Activated naive CD8-positive, alpha-beta T cell treated with anti-CD3 and anti-CD28 coated beads, Interleukin-2, amount 50 U/mL, for 16 hours (primary cell): ENCODE measurements at regions not wholly inside any gene's neighbourhood (a gene's known extent, or its start where the extent isn't known, plus 50 kb on each side); places are given as distances from the start of the nearest gene placed in this dataset.

ENCODE experiments used
- DNase-seq: peaks from one replicate; pipeline ENCODE4 v3.0.0-alpha.2; 2020; ENCODE audit warnings: low read depth, low spot score

DNA sequence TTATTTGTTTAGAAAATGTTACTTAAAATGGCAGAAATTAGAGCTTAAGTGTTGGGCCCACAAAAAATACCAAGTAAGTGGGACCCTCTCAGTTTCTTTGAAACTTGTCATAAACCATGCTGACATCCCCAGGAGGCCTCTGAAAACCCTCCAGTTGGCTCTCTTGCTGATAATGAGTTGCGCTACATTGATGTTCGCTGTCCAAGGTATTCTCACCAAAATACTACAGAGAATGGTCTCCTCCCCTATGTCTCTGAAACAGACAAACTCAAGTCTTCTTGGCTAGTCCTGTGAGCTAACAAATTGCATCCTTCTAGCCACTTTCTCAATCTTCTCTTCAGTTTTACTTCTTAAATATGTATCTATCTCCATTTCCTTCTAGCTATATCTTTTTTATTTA, 669.4 kb downstream of the IRS1 start:
- no peak for DNase-seq

GRCh38 chr2:226127682-226128081, 671.9 kb downstream of the IRS1 start:
- no peak for DNase-seq

DNA sequence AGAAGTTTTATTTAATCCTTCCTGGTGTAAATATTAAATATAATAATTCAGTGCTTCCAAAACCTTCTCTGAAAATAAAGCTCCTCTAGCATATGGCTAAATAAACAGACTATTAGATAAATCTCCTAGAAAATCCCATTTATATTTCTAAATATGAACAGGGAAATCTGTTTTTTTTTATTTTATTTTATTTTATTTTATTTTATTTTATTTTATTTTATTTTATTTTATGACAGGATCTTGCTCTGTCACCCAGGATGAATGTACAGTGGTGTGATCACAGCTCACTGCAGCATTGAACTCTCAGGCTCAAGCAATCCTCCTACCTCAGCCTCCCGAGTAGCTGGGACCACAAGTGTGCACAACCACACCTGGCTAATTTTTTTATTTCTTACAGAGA, 673.5 kb downstream of the IRS1 start:
- no peak for DNase-seq

- DNase-seq, result no peak
These were observed 674.3 kb downstream of the IRS1 start for GRCh38 chr2:226125176-226125883.

GRCh38 chr2:226124548-226125011, 675.0 kb downstream of the IRS1 start:
- DNase-seq, result no peak

DNA sequence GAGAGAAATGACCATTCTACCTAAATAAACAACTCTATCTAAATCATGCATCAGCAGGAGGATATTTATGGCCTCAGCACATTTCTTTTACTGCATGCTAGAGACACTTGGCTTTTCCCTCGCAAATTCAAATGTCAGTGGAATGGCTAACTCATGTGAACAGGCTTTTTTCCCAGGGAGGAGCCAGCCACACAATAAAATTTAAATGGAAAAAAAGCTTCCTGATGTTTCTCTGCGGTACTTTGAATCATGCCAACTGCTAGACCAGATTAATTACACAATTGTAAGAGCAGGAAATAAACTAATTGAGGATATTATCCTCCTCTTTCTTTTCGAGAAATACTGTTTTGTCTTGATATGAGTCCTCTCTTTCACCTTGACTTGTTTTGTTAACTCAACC, 676.3 kb downstream of the IRS1 start:
- no peak for DNase-seq

DNA sequence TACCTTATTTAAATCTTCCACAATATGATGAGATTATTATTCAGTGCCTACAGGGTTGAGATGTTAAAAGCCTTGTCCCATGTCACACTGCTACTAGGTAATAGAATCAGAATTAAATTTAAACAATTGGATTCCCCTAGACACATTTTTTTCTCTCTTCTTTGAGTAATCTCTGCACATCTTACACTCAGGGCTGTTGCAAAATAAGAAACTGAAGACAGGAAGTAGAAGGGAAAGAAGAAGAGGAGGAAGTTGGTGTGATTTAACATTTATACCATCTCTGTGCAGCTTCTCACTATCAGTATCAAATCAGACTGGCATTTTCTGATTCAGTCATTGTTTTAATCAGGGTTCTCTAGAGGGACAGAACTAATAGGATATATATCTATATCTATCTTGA, 677.6 kb downstream of the IRS1 start:
- DNase-seq, result no peak

- DNase-seq, result no peak
These were observed 678.4 kb downstream of the IRS1 start for GRCh38 chr2:226121046-226121738.

- no peak for DNase-seq
These were observed 680.9 kb downstream of the IRS1 start for GRCh38 chr2:226118471-226119429.

DNA sequence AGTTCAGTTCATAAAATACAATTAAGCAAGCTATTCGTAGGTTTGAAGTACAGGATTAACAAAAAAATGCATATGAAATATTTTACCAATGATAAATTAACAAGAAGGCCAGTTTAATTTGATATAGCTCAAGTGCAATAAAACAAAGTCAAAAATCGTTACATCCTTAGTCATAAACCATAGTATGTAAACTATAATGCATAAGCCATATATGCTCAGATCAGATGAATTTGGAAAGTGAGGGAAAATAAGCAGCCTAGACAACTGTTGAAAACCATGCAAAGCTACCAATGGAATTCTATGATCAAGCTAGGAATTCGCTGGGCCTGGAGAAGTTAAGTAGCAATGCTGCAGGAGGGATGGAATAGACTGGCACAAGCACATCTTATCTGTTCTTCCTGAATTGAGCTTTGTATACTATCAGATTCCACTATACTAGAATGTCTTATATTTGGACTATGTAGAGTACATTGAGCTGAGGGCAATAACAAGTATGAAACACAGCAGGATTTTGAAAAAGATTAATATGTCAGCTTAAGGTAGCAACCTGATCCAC, 682.0 kb downstream of the IRS1 start:
- DNase-seq, result no peak

- DNase-seq, result no peak
These were observed 683.3 kb downstream of the IRS1 start for GRCh38 chr2:226116346-226116745.

GRCh38 chr2:226115832-226116200, 683.8 kb downstream of the IRS1 start:
- DNase-seq, result no peak

DNA sequence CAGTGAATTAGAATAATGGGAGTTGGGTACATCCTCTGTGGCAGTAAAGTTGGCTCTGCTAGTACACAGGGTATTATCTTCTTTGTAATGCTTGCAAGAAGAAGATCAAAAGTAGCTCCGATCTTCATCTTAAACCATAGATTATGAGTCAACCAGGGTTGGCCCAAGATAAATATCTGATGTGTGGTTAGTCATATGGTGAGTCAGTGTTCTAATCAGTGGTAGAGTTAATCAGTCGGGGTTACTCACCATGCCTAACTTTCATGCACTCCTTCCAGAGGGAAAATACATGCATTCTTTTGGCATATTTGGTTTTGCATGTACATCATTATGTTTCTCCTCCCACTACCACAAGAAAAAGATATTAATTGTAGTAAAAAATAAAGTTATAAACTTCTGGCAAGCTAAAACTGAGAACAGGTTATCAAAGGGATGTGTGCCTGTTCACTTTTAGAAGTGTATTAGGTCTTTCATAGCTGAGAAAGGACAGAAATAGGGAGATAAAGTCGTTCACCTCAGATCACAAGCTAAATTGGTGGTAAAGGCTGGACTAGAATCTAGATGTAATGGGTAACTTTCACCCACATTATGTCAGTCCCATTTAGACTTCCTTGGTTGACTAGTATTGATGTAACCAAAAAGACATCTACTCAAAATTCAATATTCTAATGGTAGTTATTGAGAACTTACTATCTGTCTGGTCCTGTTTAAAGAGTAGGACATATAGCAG, 684.4 kb downstream of the IRS1 start:
- no peak for DNase-seq

DNA sequence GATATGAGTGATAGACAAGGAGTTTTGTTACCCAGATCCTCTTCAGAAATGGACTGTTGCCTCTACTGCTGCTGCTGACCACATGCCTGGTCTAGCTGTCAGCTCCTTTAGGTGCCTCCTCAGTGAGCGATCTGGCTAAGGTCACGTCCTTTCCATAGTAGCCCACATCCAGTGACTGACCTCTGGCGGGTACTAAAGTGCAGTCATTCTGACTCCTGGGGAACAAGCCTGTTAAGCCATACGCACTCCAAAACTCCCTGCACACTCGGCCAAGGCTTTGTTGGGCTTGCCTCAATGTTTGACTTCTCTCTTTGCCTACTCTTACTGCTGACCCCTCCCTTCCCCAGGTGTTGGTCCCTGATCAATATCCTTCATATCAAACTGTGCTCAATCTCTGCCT, 685.2 kb downstream of the IRS1 start:
- no peak for DNase-seq

DNA sequence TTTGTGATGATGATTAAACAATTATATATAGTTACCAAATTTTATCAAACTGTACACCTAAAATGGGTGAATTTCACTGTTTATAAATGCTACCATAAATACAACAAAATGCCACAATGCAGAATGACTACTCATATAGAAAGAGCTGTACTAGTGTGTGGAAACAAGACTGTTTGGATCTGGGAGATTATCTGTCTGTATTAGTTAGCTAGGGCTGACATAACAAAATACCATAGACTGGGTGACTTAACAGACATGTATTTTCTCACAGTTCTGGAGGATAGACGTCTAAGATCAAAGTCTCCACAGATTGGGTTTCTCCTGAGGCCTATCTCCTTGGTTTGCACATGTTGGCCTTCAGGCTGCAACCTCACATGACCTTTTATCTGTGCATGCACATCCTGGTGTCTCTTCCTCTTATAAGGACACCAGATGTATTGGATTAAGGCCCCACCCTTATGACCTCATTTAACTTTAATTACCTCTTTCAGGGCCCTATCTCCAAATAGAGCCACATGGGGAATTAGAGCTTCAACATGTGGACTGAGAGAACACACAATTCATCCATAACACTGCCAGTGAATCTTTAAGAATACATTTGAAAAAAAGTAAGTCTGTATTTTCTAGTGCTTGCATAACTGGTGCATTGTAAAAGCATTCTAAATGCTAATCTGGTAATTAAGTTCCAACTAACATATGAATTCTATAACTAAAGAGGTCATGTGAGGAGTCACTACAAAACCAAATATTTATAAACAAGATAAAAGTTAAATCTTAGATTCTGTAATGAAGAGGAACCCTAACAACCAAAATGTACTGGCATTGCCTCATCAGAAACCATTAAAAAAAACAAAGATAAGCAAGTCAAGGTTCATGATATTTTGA, 699.6 kb downstream of the NYAP2 start:
- no peak for DNase-seq

GRCh38 chr2:226095058-226095457, 695.5 kb downstream of the NYAP2 start:
- no peak for DNase-seq

DNA sequence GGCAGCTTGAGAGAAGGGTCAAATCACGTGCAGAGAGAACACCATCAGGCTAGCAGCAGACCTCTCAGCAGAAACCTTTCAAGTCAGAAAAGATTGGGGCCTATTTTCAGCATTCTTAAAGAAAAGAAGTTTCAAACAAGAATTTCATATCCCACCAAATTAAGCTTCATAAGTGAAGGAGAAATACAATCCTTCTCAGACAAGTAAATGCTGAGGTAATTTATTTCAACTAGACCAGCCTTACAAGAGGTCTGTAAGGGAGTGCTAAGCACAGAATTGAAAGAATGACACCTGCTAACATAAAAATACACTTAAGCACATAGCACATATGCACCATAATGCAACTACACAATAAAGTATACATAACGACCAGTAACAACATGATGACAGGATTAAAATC, 693.9 kb downstream of the NYAP2 start:
- no peak for DNase-seq

DNA sequence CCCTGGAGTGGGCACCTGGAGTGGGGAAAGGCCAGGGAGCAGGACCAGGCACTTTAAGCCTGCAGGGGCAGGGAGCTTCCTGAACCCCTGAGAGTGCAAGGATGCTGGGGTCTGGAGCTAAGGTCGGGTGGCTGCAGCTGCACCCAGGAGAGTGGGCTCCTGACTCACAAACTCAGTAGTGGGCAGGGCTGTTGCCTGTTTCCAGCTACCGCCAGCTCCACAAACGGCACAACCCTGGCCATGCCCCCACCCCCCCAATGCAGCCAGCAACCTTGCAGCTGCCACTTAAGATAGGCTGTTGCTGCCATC, 688.8 kb downstream of the NYAP2 start:
- DNase-seq, result no peak

GRCh38 chr2:226087505-226088365, 688.2 kb downstream of the NYAP2 start:
- no peak for DNase-seq

- no peak for DNase-seq
These were observed 687.5 kb downstream of the NYAP2 start for GRCh38 chr2:226087051-226087450.
